T-helper 17 cell (primary cell): ENCODE measurements at regions not wholly inside any gene's neighbourhood (a gene's known extent, or its start where the extent isn't known, plus 50 kb on each side); places are given as distances from the start of the nearest gene placed in this dataset.

ENCODE experiments used
- ATAC-seq: fragments of 150-1000 bp; cut with Tn5 transposase; 2 replicates; pipeline ENCODE4 v1.10.0; 2021; ENCODE audit warnings: mild to moderate bottlenecking, moderate library complexity
- DNase-seq, 3 donors: peaks; one replicate each; pipeline versions ENCODE4 v3.0.0 to v3.0.0-alpha.2; 2020 to 2021
- H3K9me3 ChIP-seq: one replicate; pipeline ENCODE4 v1.7.0; 2013; ENCODE audit warnings: low read length, mild to moderate bottlenecking; ENCODE audit not compliant: control insufficient read depth, poor library complexity, severe bottlenecking
- H3K27ac Mint-ChIP-seq: one replicate; pipeline ENCODE4 v1.8.0; 2022; ENCODE audit warnings: mild to moderate bottlenecking, moderate library complexity, mixed read lengths
- H3K27me3 Mint-ChIP-seq: one replicate; pipeline ENCODE4 v1.8.0; 2022; ENCODE audit warnings: mixed read lengths
- H3K36me3 Mint-ChIP-seq: one replicate; pipeline ENCODE4 v1.8.0; 2022; ENCODE audit warnings: low read depth, mixed read lengths
- H3K4me1 Mint-ChIP-seq: one replicate; pipeline ENCODE4 v1.8.0; 2022; ENCODE audit warnings: mild to moderate bottlenecking, mixed read lengths
- H3K4me3 Mint-ChIP-seq: one replicate; pipeline ENCODE4 v1.8.0; 2022; ENCODE audit warnings: mild to moderate bottlenecking, moderate library complexity, mixed read lengths

DNA sequence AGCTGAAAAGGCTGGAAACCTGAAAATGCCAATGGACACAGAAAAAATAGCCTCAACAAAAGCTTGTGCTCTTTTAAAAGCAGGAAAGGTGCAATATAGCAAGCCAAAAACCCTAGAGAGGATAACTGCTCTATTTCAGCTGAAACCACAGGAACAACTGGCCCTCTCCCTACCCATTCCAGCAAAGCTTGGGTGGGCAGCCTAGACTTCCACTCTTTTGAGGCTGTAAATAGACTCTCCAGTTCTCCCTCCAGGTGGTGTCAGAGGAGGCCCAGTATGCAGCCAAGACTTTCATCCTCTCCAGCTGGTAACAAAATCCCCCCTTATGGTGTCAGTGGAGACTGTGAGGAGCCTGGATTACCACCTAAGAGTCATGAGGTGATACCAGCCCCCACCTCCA lies 206.9 kb upstream of the PLD5 start:
- no peaks in the 10 kb centered on the region for H3K9me3 ChIP-seq
- no peak overlapping the region for H3K4me3 Mint-ChIP-seq
- H3K27ac Mint-ChIP-seq: no peak overlapping the region
- no peaks in the 10 kb centered on the region for H3K4me1 Mint-ChIP-seq
- ATAC-seq (no peak), DNase-seq (no peak)
- H3K36me3 Mint-ChIP-seq: no peaks in the 10 kb centered on the region
- peaks cover 5% of the 10 kb centered on the region for H3K27me3 Mint-ChIP-seq

DNA sequence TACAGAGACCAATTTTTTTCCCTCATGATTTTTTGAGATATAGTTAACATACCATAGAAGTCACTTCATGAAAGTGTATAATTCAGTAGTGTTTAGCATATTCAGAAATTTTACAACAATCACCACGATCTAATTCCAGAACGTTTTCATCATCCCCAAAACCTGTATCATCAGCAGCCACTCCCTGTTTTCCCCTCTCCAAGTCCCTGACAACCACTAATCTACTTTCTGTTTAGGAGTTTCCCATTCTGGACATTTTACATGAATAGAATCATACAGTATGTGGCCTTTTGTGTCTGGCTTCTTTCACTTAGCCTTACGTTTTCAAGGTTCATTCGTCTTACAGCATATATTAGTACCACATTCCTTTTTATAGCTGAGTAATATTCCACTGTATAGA lies 204.2 kb upstream of the PLD5 start:
- ATAC-seq (no peak), DNase-seq (no peak)
- no peaks in the 10 kb centered on the region for H3K27me3 Mint-ChIP-seq
- H3K4me1 Mint-ChIP-seq: no peaks in the 10 kb centered on the region
- no peaks in the 10 kb centered on the region for H3K36me3 Mint-ChIP-seq
- no peaks in the 10 kb centered on the region for H3K9me3 ChIP-seq
- H3K27ac Mint-ChIP-seq: no peak overlapping the region
- H3K4me3 Mint-ChIP-seq: no peak overlapping the region

DNA sequence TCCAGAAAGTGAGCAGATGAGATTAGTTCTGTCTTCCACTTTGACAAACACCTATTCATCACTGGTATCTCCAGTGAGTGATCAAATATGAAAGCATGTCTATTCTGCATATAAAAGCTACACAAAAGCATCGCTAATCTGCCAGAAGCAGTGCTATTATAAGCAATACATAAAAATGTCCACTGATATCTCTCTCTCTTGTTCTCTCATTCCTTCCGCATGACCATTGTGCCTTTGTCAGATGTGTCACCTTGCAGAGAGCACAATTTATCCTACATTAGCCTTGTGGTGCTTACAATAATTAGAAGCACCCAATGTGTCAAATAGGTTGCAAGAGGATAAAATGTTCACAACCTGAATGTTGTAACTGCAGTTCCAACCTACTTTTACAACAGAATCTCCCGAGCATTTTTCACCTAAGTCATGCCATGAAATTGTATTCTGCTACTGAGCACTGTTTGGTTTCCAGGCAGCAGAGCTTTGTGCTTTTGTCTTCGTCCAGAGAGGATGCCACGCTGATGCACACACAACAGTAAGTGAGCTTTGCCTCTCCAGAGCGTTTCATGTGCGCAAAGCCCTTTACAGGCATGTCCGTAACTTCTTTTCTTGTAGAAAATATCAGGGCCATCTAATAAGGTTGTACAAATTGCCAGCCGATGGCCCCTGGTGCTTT lies 198.7 kb upstream of the PLD5 start:
- no peaks in the 10 kb centered on the region for H3K9me3 ChIP-seq
- Mint-ChIP-seq H3K27me3 (no peaks in the 10 kb centered on the region), H3K4me3 (no peak overlapping the region), H3K36me3 (no peaks in the 10 kb centered on the region), H3K4me1 (no peaks in the 10 kb centered on the region), H3K27ac (no peak overlapping the region)
- ATAC-seq (no peak), DNase-seq (no peak)

DNA sequence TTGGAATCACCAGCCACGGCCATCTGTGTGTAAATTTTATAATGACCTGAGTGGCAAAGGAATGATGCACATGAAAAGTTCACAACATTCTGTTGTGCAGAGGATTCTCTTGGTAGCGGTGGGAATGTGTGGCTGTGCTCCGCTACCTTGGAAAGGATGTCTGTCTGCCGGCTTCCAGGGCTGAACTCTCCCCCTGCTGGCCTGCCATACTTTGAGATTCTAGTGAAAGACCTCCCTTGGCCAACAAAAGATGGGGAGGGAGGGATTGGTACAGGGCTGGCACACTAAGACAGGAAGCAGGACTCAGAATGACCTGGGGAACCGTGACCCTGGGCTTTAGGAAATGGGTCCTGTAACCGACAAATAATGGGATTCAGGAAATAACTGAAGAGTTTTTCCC lies 194.5 kb upstream of the PLD5 start:
- Mint-ChIP-seq H3K36me3 (no peaks in the 10 kb centered on the region), H3K27me3 (no peaks in the 10 kb centered on the region), H3K27ac (no peak overlapping the region), H3K4me1 (no peaks in the 10 kb centered on the region), H3K4me3 (no peak overlapping the region)
- no peaks in the 10 kb centered on the region for H3K9me3 ChIP-seq
- DNase-seq: no peak
- no peak for ATAC-seq

DNA sequence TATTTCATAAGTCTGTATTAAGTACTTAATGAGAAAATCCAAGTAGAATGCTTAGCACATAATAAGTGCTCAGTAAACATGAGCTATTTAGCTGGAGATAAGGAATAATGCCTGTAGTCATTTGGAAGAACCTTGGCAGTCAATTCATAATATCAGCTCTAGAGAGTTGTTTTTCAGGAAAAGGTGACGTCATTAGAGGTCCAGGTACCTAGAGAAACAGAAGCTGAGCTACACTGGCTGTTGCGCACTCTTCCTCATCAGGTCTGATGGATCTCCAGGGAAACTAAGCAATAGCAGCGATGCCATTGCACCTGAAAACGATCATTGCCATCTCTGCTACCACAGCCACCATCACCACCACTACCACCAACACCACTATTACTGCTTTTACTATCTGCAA lies 187.8 kb upstream of the PLD5 start:
- H3K9me3 ChIP-seq: no peaks in the 10 kb centered on the region
- DNase-seq: no peak
- H3K4me1 Mint-ChIP-seq: no peaks in the 10 kb centered on the region
- H3K27me3 Mint-ChIP-seq: no peaks in the 10 kb centered on the region
- H3K4me3 Mint-ChIP-seq: no peak overlapping the region
- H3K27ac Mint-ChIP-seq: no peak overlapping the region
- no peaks in the 10 kb centered on the region for H3K36me3 Mint-ChIP-seq
- no peak for ATAC-seq

DNA sequence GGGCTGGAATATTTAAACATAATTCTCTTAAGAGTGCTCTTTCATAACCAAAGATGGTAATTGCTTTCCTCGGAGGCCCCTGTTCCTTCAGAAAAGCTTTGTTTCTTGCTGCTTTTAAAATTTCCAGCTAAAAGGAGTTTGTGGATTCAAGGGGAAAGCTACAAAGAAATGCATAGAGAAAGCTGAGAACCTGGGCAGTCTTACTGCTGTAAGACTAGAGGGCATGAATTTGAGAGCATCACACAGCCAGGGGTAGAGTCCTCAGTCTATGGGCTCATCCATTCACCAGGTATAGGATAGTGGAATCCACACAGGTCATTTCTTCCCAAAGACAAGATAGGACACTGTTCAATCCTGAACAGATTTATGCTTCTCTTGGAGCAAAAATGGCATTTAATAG lies 186.3 kb upstream of the PLD5 start:
- H3K9me3 ChIP-seq: no peaks in the 10 kb centered on the region
- DNase-seq (no peak), ATAC-seq (no peak)
- Mint-ChIP-seq H3K27ac (no peak overlapping the region), H3K4me1 (no peaks in the 10 kb centered on the region), H3K27me3 (no peaks in the 10 kb centered on the region), H3K36me3 (no peaks in the 10 kb centered on the region), H3K4me3 (no peak overlapping the region)

DNA sequence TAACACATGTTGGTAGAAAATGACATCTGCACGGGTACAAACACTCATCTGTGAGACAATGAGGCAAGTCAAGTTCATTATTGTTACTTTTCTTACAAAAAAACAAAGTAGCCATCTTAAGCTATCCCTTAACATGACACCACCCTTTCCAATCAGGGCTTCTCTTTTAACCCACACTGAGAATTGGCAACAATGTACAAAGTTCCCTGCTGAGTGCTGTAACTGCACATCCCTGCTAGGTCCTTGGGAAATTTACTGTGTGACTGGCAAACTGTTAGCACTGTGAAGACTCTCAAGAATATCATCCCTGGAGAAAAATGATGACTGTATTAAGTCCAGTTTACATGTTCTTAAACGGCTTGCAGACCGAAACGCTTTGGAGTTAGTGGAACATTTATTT lies 185.8 kb upstream of the PLD5 start:
- H3K9me3 ChIP-seq: no peaks in the 10 kb centered on the region
- H3K4me3 Mint-ChIP-seq: no peak overlapping the region
- no peak overlapping the region for H3K27ac Mint-ChIP-seq
- DNase-seq (no peak), ATAC-seq (no peak)
- H3K27me3 Mint-ChIP-seq: no peaks in the 10 kb centered on the region
- no peaks in the 10 kb centered on the region for H3K36me3 Mint-ChIP-seq
- no peaks in the 10 kb centered on the region for H3K4me1 Mint-ChIP-seq

DNA sequence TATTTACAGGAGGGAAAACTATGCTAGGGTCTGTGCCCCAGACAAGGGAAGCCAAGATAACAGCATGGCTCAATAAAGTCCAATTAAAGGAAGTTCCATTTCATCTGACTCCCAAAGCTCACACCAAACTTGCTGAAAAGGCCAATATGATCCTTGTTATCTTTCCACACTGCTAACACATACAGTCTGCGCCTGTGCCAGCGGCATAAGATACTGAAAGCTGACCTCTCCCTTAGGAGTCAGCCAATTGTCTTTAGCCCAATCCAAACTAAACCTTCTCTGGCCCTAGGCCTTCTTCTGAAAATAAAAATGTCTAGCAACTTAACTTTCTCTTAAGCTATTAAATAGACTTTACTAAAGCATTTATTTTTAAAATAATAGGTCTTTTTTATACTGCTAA lies 179.0 kb upstream of the PLD5 start:
- no peaks in the 10 kb centered on the region for H3K9me3 ChIP-seq
- DNase-seq (no peak), ATAC-seq (no peak)
- Mint-ChIP-seq H3K4me1 (no peaks in the 10 kb centered on the region), H3K27me3 (no peaks in the 10 kb centered on the region), H3K27ac (no peak overlapping the region), H3K4me3 (no peak overlapping the region), H3K36me3 (no peaks in the 10 kb centered on the region)

DNA sequence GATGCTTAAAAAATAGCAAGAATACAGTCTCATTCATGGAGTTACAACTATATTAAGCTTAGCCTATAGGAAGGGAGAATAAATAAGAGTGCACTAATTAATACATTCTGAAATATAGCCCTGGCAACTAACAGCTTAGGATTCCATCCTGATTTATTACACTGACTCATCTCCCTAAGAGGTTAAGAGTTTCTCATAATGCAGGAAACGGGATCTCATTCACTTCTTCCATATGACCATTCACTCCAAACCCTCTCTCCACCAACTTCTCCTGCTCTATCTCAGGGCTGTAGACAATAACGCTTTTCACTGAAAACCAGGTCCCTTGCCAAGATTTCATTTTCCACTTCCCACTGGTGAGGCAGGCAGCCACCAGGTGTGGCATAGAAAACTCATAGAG lies 168.5 kb upstream of the PLD5 start:
- no peaks in the 10 kb centered on the region for H3K4me1 Mint-ChIP-seq
- H3K27ac Mint-ChIP-seq: no peak overlapping the region
- H3K9me3 ChIP-seq: no peaks in the 10 kb centered on the region
- no peak overlapping the region for H3K4me3 Mint-ChIP-seq
- H3K36me3 Mint-ChIP-seq: peaks cover 2% of the 10 kb centered on the region
- no peak for DNase-seq
- ATAC-seq: no peak
- no peaks in the 10 kb centered on the region for H3K27me3 Mint-ChIP-seq

DNA sequence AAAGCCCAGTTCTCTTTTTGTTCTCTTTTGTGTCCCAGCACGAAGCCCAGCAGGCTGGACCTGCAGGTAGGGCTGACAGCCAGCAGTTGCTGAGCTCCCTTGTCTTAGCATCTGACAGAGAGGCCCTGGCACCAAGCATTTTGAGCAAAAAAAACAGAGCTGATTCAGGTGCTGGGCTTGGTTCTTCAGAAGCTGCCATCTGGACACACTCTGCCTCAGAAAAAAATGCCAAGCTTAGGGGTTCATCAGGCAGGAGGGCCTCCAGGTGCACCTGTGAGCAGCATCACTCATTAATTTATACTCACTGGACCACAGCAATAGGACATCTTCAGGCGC lies 167.1 kb upstream of the PLD5 start:
- Mint-ChIP-seq H3K4me3 (no peak overlapping the region), H3K27me3 (no peaks in the 10 kb centered on the region), H3K27ac (no peak overlapping the region), H3K36me3 (no peaks in the 10 kb centered on the region), H3K4me1 (no peaks in the 10 kb centered on the region)
- no peak for ATAC-seq
- no peak for DNase-seq
- no peaks in the 10 kb centered on the region for H3K9me3 ChIP-seq

DNA sequence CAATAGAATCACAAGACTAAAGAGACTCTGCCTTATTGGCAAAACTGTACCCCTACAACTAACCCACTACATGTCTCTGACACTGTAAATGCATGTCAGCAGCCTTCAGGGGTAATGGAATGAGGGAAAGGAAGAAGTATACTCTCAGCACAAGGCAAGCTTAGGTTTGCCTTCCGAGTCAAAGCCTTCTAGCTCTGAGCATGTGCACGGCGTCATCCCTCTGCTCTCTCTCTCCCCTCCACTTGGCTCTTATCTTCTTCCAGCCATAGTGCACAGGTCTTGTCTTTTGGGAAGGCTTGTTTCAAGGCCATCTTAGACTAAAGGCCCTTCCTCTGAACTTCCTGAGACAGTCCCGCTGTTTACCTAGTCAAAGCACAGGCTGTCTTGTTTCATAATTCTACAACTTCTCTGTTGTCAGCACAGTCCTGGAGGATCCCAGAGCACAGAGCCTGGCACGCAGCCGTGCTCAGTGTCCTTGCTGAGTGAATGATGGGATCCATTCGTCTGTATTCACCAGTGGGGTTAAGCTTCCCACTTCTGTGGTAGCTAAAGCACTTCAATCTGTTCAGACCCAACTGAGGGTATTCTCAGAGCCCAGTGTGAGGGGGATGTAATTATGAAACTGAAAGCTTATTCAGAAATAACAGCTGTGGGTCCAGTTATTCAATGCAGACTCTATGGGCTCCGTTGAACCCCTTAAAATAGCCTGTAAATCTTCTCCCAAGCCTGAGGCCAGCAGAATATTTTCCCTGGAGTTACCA lies 166.5 kb upstream of the PLD5 start:
- H3K9me3 ChIP-seq: no peaks in the 10 kb centered on the region
- no peak overlapping the region for H3K27ac Mint-ChIP-seq
- H3K36me3 Mint-ChIP-seq: no peaks in the 10 kb centered on the region
- H3K4me1 Mint-ChIP-seq: no peaks in the 10 kb centered on the region
- H3K4me3 Mint-ChIP-seq: no peak overlapping the region
- no peak for ATAC-seq
- DNase-seq: no peak
- H3K27me3 Mint-ChIP-seq: no peaks in the 10 kb centered on the region

DNA sequence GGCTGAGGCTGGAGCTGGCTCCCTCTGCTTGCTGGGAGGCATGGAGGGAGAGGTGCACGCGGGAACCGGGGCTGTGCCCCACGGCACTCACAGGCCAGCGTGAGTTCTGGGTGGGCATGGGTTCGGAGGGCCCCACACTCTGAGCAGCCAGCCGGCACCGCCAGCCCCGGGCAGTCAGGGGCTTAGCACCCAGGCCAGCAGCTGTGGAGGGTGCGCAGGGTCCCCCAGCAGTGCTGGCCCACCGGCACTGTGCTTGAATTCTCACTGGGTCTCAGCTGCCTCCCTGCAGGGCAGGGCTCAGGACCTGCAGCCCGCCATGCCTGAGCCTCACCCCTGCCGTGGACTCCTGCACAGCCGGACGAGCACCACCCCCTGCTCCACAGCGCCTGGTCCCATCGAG lies 164.9 kb upstream of the PLD5 start:
- Mint-ChIP-seq H3K27ac (no peak overlapping the region), H3K4me1 (no peaks in the 10 kb centered on the region), H3K27me3 (no peaks in the 10 kb centered on the region), H3K36me3 (no peaks in the 10 kb centered on the region), H3K4me3 (no peak overlapping the region)
- no peak for ATAC-seq
- no peaks in the 10 kb centered on the region for H3K9me3 ChIP-seq
- no peak for DNase-seq

DNA sequence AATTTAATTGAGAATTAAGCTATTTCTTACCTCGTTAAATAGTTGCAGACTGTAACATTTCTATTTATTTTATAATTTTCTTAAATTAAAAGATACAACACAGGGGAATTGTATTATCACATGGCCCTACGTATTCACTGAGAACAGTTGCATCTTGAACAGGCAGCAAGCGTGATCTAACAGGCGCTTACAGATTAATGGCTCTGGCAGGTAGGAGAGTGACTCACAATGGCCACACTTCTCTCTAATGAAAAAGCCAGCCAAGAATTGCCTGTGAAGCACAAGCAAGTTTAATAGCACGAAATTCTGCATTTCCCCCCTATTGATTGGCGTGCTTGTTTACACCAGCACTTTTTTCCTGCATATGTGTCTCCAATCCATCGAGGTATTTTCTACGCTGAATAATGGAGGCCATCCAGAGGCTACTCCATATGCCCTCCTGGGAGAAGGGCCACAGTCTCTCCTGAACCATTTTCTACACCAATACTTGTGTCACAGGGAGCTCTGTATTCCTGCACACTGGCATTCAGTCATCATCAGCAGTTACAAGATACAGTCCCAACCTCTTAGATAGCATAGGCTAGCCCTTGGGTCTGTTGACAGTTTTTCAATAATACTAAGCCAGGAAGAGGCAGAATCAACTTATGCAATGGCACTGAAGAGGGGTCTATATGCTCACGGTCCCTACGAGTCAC lies 150.6 kb upstream of the PLD5 start:
- H3K4me1 Mint-ChIP-seq: no peaks in the 10 kb centered on the region
- H3K9me3 ChIP-seq: no peaks in the 10 kb centered on the region
- H3K36me3 Mint-ChIP-seq: no peaks in the 10 kb centered on the region
- ATAC-seq (no peak), DNase-seq (no peak)
- no peak overlapping the region for H3K27ac Mint-ChIP-seq
- H3K27me3 Mint-ChIP-seq: no peaks in the 10 kb centered on the region
- no peak overlapping the region for H3K4me3 Mint-ChIP-seq

DNA sequence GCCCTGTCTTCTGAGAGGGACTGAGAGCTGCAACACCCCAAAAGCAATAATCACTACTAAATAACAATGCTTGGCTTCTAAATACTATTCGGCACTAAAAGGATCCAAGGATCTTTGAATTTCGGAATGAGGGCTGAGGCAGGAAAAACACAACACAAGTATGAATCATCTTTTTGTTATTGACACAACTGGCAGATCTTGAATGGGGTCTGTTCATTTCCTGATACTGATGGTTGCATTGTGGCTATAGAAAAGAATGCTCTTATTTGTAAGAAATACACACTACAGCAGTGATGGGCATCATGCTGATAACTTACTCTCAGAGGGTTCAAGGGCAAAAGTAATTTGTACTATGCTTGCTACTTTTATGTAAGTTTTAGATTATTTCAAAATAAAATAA lies 149.2 kb upstream of the PLD5 start:
- DNase-seq: no peak
- no peaks in the 10 kb centered on the region for H3K4me1 Mint-ChIP-seq
- ATAC-seq: no peak
- no peak overlapping the region for H3K27ac Mint-ChIP-seq
- H3K9me3 ChIP-seq: no peaks in the 10 kb centered on the region
- H3K4me3 Mint-ChIP-seq: no peak overlapping the region
- no peaks in the 10 kb centered on the region for H3K27me3 Mint-ChIP-seq
- no peaks in the 10 kb centered on the region for H3K36me3 Mint-ChIP-seq
